HepG2 (cell line): ENCODE measurements at regions not wholly inside any gene's neighbourhood (a gene's known extent, or its start where the extent isn't known, plus 50 kb on each side); places are given as distances from the start of the nearest gene placed in this dataset.

ENCODE experiments used
- BRD4 ChIP-seq: sonication (generic); formaldehyde crosslinking; IDR thresholded peaks from 2 replicates; pipeline ENCODE4 v1.4.0; 2020; ENCODE audit warnings: missing genetic modification reagents
- CHD2 ChIP-seq: IDR thresholded peaks from 2 replicates; pipeline ENCODE4 v1.6.1; 2011; ENCODE audit warnings: low read depth, low read length, improper control_type of control experiment
- FOXK1 ChIP-seq: sonication (generic); formaldehyde crosslinking; IDR thresholded peaks from 2 replicates; pipeline ENCODE4 v1.4.0; 2020; ENCODE audit warnings: low read depth, missing genetic modification reagents, borderline replicate concordance
- HHEX ChIP-seq: IDR thresholded peaks from 2 replicates; pipeline ENCODE4 v1.6.1; 2016; ENCODE audit warnings: control low read depth
- HNF4G ChIP-seq, 2 experiments: sonication (generic) in 1 of 2; formaldehyde crosslinking in 1 of 2; IDR thresholded peaks; 2 replicates each; pipeline versions ENCODE4 v1.4.0 to v1.6.1; 2011 to 2020; ENCODE audit warnings: borderline replicate concordance in 2 of 2, low read depth in 2 of 2, mild to moderate bottlenecking in 2 of 2, low read length in 1 of 2, missing genetic modification reagents in 1 of 2, moderate library complexity in 1 of 2
- IKZF4 ChIP-seq: sonication (generic); formaldehyde crosslinking; IDR thresholded peaks from 2 replicates; pipeline ENCODE4 v1.5.1; 2020; ENCODE audit warnings: borderline replicate concordance, mild to moderate bottlenecking, low read depth, missing genetic modification reagents; ENCODE audit errors: not compliant biosample characterization
- LBX2 ChIP-seq: sonication (generic); formaldehyde crosslinking; IDR thresholded peaks from 2 replicates; pipeline ENCODE4 v1.5.0; 2020; ENCODE audit warnings: missing genetic modification reagents, mild to moderate bottlenecking, borderline replicate concordance
- LCORL ChIP-seq, 2 experiments: fragments of 450-650 bp in 1 of 2; sonication (generic) in 1 of 2; formaldehyde crosslinking in 1 of 2; IDR thresholded peaks; 2 replicates each; pipeline versions ENCODE4 v1.5.0 to v1.6.1; 2017 to 2020; ENCODE audit warnings: antibody characterized with exemption in 1 of 2, missing genetic modification reagents in 1 of 2
- MAFK ChIP-seq, 2 experiments: IDR thresholded peaks in 1 of 2; conservative IDR thresholded peaks in 1 of 2; 2 replicates each; pipeline ENCODE4 v1.6.1; 2011; ENCODE audit warnings: improper control_type of control experiment in 2 of 2, low read length in 2 of 2
- NCOR1 ChIP-seq: fragments of 200-600 bp; sonication (generic); IDR thresholded peaks from 2 replicates; pipeline ENCODE4 v1.7.0; 2017; ENCODE audit warnings: antibody characterized with exemption, low read length, borderline replicate concordance
- NR2C2 ChIP-seq: sonication (generic); formaldehyde crosslinking; IDR thresholded peaks from 2 replicates; pipeline ENCODE4 v1.4.0; 2020; ENCODE audit warnings: missing genetic modification reagents, mild to moderate bottlenecking, moderate library complexity, borderline replicate concordance
- SALL1 ChIP-seq: sonication (generic); formaldehyde crosslinking; IDR thresholded peaks from 2 replicates; pipeline ENCODE4 v1.8.0; 2022; ENCODE audit warnings: mild to moderate bottlenecking, missing genetic modification reagents
- TCF7 ChIP-seq: sonication (generic); IDR thresholded peaks from 2 replicates; pipeline ENCODE4 v1.6.1; 2016; ENCODE audit warnings: antibody characterized with exemption, low read depth
- THAP8 ChIP-seq: sonication (generic); formaldehyde crosslinking; IDR thresholded peaks from 2 replicates; pipeline ENCODE4 v1.5.1; 2020; ENCODE audit warnings: missing genetic modification reagents, mild to moderate bottlenecking, borderline replicate concordance
- ZBTB44 ChIP-seq: sonication (generic); formaldehyde crosslinking; IDR thresholded peaks from 2 replicates; pipeline ENCODE4 v1.4.0; 2020; ENCODE audit warnings: missing genetic modification reagents
- ZBTB8A ChIP-seq: sonication (generic); formaldehyde crosslinking; IDR thresholded peaks from 2 replicates; pipeline ENCODE4 v1.4.0; 2020; ENCODE audit warnings: mild to moderate bottlenecking, low read depth, missing genetic modification reagents, borderline replicate concordance
- ZNF18 ChIP-seq: sonication (generic); formaldehyde crosslinking; IDR thresholded peaks from 2 replicates; pipeline ENCODE4 v1.8.0; 2022; ENCODE audit warnings: mild to moderate bottlenecking, missing genetic modification reagents; ENCODE audit not compliant: insufficient replicate concordance
- ZNF326 ChIP-seq: sonication (generic); formaldehyde crosslinking; IDR thresholded peaks from 2 replicates; pipeline ENCODE4 v1.4.0; 2020; ENCODE audit warnings: missing genetic modification reagents, borderline replicate concordance
- ZNF367 ChIP-seq: sonication (generic); formaldehyde crosslinking; IDR thresholded peaks from 2 replicates; pipeline ENCODE4 v1.4.0; 2020; ENCODE audit warnings: missing genetic modification reagents, borderline replicate concordance
- ZNF484 ChIP-seq: sonication (generic); formaldehyde crosslinking; IDR thresholded peaks from 2 replicates; pipeline ENCODE4 v1.5.1; 2020; ENCODE audit warnings: mild to moderate bottlenecking, low read depth, missing genetic modification reagents, borderline replicate concordance
- ZNF781 ChIP-seq: sonication (generic); formaldehyde crosslinking; IDR thresholded peaks from 2 replicates; pipeline ENCODE4 v1.5.1; 2020; ENCODE audit warnings: borderline replicate concordance, mild to moderate bottlenecking, missing genetic modification reagents; ENCODE audit errors: not compliant biosample characterization
- TF ChIP-seq, protein P1 (sequence below): sonication (generic); formaldehyde crosslinking; IDR thresholded peaks from 2 replicates; pipeline ENCODE4 v1.5.0; 2020; ENCODE audit warnings: mild to moderate bottlenecking, low read depth, missing genetic modification reagents, borderline replicate concordance

- no peak for TF ChIP-seq ZBTB8A (CRISPR knock-in tag)
- TF ChIP-seq ZBTB44 (CRISPR knock-in tag) = no peak
- TF ChIP-seq HNF4G (IDR thresholded peaks at IDR 0.05; ENCODE audit: borderline replicate concordance, low read depth, low read length) = peak; percentile 66; the same call in 1 of the 2 replicates
- TF ChIP-seq HNF4G (CRISPR knock-in tag; IDR thresholded peaks at IDR 0.05; ENCODE audit: borderline replicate concordance, low read depth) = no peak
- 0 out of 2 replicates have a peak, but pooled peaks have one; percentile 15 for TF ChIP-seq SALL1 (CRISPR knock-in tag)
- no peak for TF ChIP-seq ZNF18 (CRISPR knock-in tag)
- no peak for TF ChIP-seq LBX2 (CRISPR knock-in tag)
- no peak for TF ChIP-seq ZNF781 (CRISPR knock-in tag)
- no peak for TF ChIP-seq THAP8 (CRISPR knock-in tag)
- no peak for TF ChIP-seq NR2C2 (CRISPR knock-in tag)
- TF ChIP-seq HHEX = no peak
- TF ChIP-seq IKZF4 (CRISPR knock-in tag) = no peak
- TF ChIP-seq TCF7 = peak; percentile 49; the same call in 1 of the 2 replicates
- TF ChIP-seq MAFK (conservative IDR thresholded peaks at IDR 0.05 in 1 of 2, IDR thresholded peaks at IDR 0.05 in 1 of 2; ENCODE audit: low read length in 2 of 2) = no peak
- no peak for TF ChIP-seq ZNF326 (CRISPR knock-in tag)
- TF ChIP-seq ZNF484 = no peak
- TF ChIP-seq LCORL (IDR thresholded peaks at IDR 0.05) = no peak
- TF ChIP-seq LCORL (CRISPR knock-in tag; IDR thresholded peaks at IDR 0.05) = 0 out of 2 replicates have a peak, but pooled peaks have one; percentile 25
- TF ChIP-seq, protein P1, sequence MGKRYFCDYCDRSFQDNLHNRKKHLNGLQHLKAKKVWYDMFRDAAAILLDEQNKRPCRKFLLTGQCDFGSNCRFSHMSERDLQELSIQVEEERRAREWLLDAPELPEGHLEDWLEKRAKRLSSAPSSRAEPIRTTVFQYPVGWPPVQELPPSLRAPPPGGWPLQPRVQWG = no peak
- no peak for TF ChIP-seq BRD4
- no peak for TF ChIP-seq CHD2
- no peak for TF ChIP-seq ZNF367 (CRISPR knock-in tag)
- TF ChIP-seq FOXK1 (CRISPR knock-in tag) = no peak
- TF ChIP-seq NCOR1 = 0 out of 2 replicates have a peak, but pooled peaks have one; percentile 25
Observed at GRCh38 chr3:66851894-66852613, 146.1 kb upstream of the KBTBD8 start (continued).
